Neural progenitor cell (in vitro differentiated cells): ENCODE measurements at regions not wholly inside any gene's neighbourhood (a gene's known extent, or its start where the extent isn't known, plus 50 kb on each side); places are given as distances from the start of the nearest gene placed in this dataset.

Source experiments
- CTCF ChIP-seq: fragments of 200-600 bp; sonication (generic); IDR thresholded peaks from 2 replicates; pipeline ENCODE4 v1.5.1; 2017; ENCODE audit warnings: antibody characterized with exemption, mild to moderate bottlenecking
- EZH2 ChIP-seq: fragments of 200-600 bp; sonication (generic); IDR thresholded peaks from 2 replicates; pipeline ENCODE4 v1.6.1; 2017; ENCODE audit warnings: antibody characterized with exemption, mild to moderate bottlenecking, moderate library complexity
- EZH2phosphoT487 ChIP-seq: fragments of 200-600 bp; sonication (generic); IDR thresholded peaks from 2 replicates; pipeline ENCODE4 v1.6.1; 2017; ENCODE audit warnings: antibody characterized with exemption

- no peak for TF ChIP-seq CTCF
- TF ChIP-seq EZH2 = no peak
- TF ChIP-seq EZH2phosphoT487 = no peak
Observed at GRCh38 chr18:78601349-78601748, 378.3 kb upstream of the SALL3 start.
